GM21786 (cell line): ENCODE measurements at regions not wholly inside any gene's neighbourhood (a gene's known extent, or its start where the extent isn't known, plus 50 kb on each side); places are given as distances from the start of the nearest gene placed in this dataset.
"Not testable (repeated sequence)": the region's sequence is repeated elsewhere in the genome, so short reads cannot be mapped to it uniquely, and the experiment has no call there.

Experiments
- ATAC-seq: cut with Tn5 transposase; IDR thresholded peaks from one replicate; pipeline ENCODE4 v1.9.1; 2021; ENCODE audit not compliant: unreplicated experiment

DNA sequence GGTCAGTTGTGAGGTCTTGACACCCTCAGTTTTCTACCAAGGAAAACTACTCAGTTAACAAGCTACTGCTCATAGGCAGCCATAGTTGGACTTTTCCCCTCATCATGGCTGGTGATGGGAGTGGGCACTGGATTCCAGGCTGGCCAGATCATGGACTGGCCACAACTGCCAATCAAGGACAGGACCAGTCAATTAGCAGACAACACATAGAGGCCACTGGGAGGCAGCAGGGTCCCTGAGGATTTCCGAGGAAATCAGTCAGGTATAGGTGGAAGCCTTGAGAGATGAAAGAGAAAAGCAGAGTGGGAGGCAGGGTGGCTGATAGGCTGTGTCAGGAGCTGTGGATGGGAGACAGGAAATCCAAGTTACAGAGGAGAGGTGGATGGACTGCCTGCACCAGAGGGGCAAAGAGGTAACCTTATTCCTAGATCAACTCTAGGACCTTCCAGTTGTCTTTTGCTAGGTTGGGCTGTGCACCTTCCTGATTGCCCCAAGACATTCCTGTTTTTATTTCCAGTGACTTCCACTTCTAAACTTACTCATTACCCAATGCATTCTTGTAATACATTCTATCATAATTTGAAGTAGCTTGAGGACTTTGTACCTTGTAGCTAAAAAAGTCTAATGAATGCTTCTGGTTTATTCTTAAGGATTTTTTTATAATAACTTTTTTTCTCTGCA, 361.8 kb downstream of the KCNRG start:
- no peak for ATAC-seq

- ATAC-seq, result no peak
Observed at GRCh38 chr13:50377726-50378270, 362.6 kb downstream of the KCNRG start.

GRCh38 chr13:50378509-50379044, 363.3 kb downstream of the KCNRG start:
- ATAC-seq, result no peak

DNA sequence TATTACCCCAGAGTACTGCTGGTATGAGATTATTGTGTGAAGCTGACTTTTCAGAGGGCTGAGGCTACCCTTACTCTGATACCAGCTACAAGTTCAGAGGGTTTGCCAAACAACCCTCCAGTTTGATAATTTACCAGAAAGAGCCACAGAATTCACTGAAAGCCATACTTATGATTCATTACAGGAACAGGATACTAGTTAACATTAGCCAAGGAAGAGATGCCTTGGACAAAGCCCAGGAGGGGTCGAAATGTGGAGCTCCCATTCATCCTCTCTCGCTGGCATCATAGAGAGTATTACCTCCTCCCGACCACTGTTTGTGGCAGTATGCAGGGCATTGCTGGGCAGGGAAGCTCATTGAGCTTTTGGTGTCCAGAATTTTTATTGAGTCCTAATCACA, 364.3 kb downstream of the KCNRG start:
- ATAC-seq, result no peak

DNA sequence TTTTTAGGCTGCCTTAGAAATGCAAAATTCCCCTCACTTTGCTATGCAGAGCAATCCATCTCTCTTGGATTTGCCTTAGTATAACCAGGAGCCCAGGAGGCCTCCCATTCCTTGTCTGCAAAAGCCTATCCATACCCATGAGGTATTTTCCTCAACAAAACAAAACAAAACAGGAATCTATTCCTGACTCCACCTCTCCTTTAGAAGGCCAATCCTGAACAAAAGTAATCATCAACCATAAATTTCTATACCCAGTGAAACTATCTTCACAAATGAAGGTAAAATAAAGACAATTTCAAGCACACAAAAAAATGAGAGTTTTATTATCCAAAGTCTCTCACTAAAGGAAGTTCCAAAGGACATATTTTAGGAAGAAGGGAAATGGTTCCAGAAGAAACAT, 365.7 kb downstream of the KCNRG start:
- no peak for ATAC-seq

GRCh38 chr13:50382511-50382910, 367.3 kb downstream of the KCNRG start:
- no peak for ATAC-seq

GRCh38 chr13:50382951-50383350, 367.7 kb downstream of the KCNRG start:
- no peak for ATAC-seq

GRCh38 chr13:50384724-50385123, 369.5 kb downstream of the KCNRG start:
- no peak for ATAC-seq

DNA sequence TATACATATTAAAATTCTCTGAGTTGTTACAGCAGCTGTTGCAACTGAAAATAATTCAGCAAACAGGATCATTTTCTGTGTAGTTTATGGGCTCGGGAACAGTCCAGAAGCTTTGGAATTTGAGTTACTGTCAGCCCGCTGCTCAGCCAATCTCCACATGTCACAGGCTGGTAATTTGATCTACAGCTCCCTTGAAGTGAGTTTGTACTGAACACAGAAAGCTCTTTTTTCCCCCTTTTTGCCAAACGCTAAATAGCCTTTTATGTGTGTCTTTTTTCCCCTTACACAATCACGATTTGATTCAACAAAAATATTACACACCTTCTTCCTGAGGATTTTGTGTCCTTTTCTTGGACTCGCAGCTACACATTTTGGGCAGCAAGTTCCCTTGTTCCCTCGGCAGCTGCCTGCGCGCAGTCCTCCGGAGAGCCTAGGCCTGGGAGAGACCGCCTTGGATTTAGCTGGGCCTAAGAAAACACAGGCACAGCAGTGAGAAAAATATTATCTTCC, 371.4 kb downstream of the KCNRG start:
- no peak for ATAC-seq

- no peak for ATAC-seq
Observed at GRCh38 chr13:50387051-50387581, 371.9 kb downstream of the KCNRG start.

DNA sequence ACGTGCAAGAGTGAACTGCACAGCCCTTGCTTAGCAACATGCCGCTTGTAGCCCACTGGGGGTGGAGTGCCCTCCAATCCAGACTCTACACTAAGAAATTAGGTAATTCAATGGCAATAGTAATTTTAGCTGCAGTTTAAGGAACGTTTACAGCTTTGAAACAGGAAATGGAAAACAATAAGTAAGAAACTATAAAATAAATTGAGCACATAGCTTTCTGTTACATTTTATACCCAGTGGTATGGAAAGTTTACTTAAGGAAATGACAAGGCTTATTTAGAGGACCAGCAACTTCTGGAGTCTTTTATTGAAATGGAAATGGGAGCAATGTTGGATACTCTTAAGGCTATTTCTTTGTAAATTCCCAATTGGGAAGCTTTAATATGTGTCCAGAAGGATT, 373.2 kb downstream of the KCNRG start:
- ATAC-seq, result no peak

- ATAC-seq, result no peak
Observed at GRCh38 chr13:50389726-50390125, 374.5 kb downstream of the KCNRG start.

GRCh38 chr13:50390503-50391248, 375.4 kb downstream of the KCNRG start:
- no peak for ATAC-seq

DNA sequence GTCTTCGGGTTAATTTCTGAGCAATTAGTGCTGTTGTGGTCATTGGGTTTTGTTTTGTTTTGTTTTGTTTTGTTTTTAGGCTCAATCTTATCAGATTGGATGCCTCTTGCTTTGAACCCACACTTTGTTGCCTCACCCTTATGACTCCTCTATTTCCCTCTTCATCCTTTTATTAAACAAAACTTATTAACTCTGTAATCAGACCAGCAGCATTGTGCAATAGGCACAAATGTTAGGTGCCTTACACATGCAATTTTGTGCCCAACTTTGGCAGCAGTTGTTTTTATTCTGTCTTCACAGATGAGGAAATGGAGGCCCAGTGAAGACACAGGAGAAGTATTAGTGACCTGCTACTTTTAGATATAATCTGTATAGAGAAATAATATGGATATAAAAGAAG, 377.7 kb downstream of the KCNRG start:
- no peak for ATAC-seq

DNA sequence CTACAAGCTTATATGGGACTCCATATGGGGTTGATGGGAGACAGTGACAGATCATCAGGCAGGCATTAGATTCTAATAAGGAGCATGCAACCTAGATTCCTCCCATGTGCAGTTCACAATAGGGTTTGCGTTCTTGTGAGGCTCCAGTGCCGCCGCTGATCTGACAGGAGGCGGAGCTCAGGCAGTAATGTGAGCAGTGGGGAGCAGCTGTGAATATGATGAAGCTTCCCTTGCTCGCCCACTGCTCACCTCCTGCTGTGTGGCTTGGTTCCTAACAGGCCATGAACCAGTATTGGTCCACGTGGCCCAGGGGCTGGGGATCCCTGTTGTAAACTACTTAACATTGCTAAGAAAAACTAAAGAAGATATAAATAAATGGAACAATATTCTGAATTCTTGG, 378.4 kb downstream of the KCNRG start:
- no peak for ATAC-seq

- ATAC-seq, result no peak
Observed at GRCh38 chr13:50396001-50396400, 380.8 kb downstream of the KCNRG start.

- ATAC-seq, result not testable (repeated sequence)
Observed at GRCh38 chr13:50396618-50397017, 381.4 kb downstream of the KCNRG start.

GRCh38 chr13:50400035-50400726, 384.9 kb downstream of the KCNRG start:
- no peak for ATAC-seq

DNA sequence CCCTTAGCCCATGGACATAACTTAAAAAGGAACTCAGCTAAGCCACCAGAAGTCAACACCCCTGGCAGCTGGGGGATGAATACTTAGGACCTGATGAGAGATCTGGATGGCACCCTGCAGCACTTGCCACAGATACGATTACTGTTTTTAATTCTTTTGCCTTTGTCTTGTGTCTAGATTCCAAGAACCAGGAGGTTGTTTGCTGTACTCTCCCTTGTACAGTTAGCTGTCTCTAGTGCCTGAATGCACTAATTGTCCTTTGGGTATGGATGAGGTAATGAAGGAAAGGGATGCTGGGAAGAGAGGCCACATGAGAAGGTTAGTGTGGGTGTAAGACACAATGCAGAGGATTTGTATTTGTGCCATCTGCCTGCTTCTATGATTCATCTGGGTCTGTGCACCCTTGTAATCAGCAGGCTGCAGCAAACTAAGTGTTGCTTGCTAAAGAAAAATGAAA, 385.8 kb downstream of the KCNRG start:
- ATAC-seq, result no peak

DNA sequence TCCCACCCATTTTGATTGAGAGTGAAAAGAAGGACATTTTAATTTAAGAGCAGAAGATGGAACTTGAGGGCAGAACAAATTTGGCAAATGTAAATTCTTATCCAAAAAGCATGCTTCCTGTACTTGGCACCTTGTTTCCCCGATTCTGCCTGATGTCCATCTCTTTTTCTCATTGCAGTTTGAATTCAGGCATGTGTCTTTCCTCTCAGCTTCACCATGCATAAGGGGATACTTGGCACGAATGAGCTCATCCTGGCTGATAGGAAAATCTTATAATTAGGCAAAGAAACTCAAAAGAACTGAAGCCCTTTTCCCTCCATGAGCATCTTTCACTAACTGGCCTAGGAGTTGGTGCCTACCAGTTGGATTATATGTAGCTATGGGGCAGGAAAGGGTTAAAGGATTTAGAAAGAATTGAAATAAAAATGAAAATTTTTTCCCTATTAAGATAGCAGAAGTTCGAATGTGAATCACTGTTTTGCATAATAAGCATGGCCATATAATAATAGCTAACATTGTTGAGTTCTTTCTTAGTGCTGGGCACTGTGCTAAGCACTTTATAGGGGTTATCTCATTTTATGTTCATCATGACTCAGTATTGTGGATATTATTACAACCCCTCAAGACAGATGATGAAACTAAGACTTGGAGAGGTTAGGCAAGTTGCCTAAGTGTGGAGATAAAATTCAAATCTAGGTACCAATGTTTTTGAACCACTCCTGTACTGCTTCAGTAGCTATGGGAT, 386.6 kb downstream of the KCNRG start:
- ATAC-seq, result no peak
